GM12864 (cell line): ENCODE measurements at regions not wholly inside any gene's neighbourhood (a gene's known extent, or its start where the extent isn't known, plus 50 kb on each side); places are given as distances from the start of the nearest gene placed in this dataset.
"Not testable (repeated sequence)": the region's sequence is repeated elsewhere in the genome, so short reads cannot be mapped to it uniquely, and the experiment has no call there.

Source experiments
- DNase-seq: peaks from one replicate; pipeline ENCODE4 v3.0.0-alpha.2; 2011; ENCODE audit warnings: low read depth
- H3K4me3 ChIP-seq: 2 replicates; pipeline ENCODE4 v1.5.1; 2011; ENCODE audit warnings: mild to moderate bottlenecking, low read depth, low read length, control low read depth
- CTCF ChIP-seq: IDR thresholded peaks from 2 replicates; pipeline ENCODE4 v1.5.1; 2011; ENCODE audit warnings: low read depth, mild to moderate bottlenecking, moderate library complexity, low read length, control low read depth, inconsistent platforms; ENCODE audit errors: missing control alignments

- no peak for TF ChIP-seq CTCF
- DNase-seq: no peak
- no peak overlapping the region for H3K4me3 ChIP-seq
Observed at GRCh38 chr3:150341891-150342290, 66.2 kb upstream of the TSC22D2 start.

- not testable (repeated sequence) for H3K4me3 ChIP-seq
Observed at GRCh38 chr3:150336363-150336762, 71.7 kb upstream of the TSC22D2 start.

GRCh38 chr3:150335631-150336030, 72.5 kb upstream of the TSC22D2 start:
- DNase-seq: no peak
- TF ChIP-seq CTCF: no peak
- no peak overlapping the region for H3K4me3 ChIP-seq

More at GRCh38 chr3:150336363-150336762, 71.7 kb upstream of the TSC22D2 start:
- DNase-seq: not testable (repeated sequence)

- no peak overlapping the region for H3K4me3 ChIP-seq
- no peak for TF ChIP-seq CTCF
- no peak for DNase-seq
Observed at GRCh38 chr3:150334974-150335373, 73.1 kb upstream of the TSC22D2 start.

GRCh38 chr3:150333477-150333876, 74.6 kb upstream of the TSC22D2 start:
- no peak overlapping the region for H3K4me3 ChIP-seq
- TF ChIP-seq CTCF: no peak
- no peak for DNase-seq

- no peak for TF ChIP-seq CTCF
Observed at GRCh38 chr3:150331978-150332568, 76.0 kb upstream of the TSC22D2 start.

GRCh38 chr3:150330872-150331271, 77.2 kb upstream of the TSC22D2 start:
- no peak for TF ChIP-seq CTCF
- DNase-seq: no peak
- H3K4me3 ChIP-seq: no peak overlapping the region

More at GRCh38 chr3:150331978-150332568, 76.0 kb upstream of the TSC22D2 start:
- no peak for DNase-seq
- H3K4me3 ChIP-seq: no peak overlapping the region
